ENCODE measurements at regions not wholly inside any gene's neighbourhood (a gene's known extent, or its start where the extent isn't known, plus 50 kb on each side); places are given as distances from the start of the nearest gene placed in this dataset.

DNA sequence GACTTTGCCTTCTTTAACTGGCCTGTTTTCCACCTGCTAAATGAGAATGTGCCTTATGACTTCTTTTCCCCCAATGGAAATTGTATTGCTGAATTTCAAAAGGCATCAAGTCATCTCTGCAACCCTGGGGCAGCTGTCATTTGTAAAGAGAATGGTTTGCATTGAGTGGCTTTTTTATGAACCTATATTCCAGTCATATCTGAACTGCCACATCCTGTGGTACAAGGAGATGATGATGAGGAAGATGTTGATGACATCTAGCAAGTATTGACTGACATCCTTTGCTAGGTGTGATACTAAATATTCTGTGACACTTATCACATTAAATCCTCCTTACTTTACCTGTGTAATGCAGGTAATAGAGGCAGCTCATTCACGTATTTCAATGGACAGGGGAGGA is 88.3 kb upstream of the KIAA1217 start:
- no peak for DNase-seq (ENCODE audit: low spot score)

DNA sequence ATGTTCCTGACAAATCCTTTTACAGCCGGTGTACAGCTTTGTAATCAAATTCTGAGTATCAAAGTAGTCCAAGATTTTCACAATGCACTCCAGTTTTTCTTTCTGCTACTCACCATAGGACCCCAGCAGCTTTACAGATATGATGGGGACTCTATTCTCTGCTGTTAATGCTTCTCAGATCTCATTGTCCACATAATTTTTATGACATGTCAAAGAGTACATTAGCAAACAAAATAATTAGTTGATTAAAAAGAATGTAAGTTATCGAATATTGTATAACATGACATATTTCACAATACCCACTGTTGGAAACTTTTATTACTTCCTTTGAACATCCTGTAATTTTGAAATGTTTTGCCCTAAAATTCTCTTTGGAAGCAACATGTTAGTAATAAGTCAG is 81.4 kb upstream of the KIAA1217 start:
- DNase-seq (ENCODE audit: low spot score), result no peak

DNA sequence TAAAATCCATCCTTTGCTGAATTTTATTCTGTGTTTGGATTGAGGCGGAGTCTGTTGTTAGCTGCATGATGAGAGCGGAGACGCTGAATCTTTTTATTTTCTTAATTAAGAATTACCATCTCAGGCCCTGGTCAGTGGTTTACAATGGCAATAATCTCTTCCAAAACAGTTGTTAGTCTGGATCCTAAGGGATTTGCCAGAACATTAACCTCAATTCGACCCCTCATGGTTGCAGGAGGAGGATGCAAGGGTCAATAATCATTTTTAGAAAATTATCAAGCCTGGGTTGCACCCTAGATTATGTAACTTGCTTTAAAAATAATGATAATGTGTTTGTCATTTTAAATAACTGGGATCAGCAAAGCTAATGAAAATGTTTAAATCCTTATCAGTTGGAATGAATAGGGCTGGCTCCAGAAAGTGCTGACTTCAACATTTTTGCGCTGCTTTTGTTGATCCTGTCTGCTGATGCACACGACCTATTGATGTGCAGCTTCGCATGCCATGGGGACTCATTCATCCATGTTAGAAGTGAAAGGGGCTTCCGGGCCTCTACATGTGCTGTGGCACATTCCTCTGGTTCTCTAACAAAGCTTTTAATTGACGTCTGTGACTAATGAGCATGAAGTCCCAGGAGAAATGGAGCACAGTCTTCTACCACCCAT is 80.7 kb upstream of the KIAA1217 start:
- no peak for DNase-seq (ENCODE audit: low spot score)

- DNase-seq (ENCODE audit: low spot score), result peak; percentile 29
Measured at GRCh38 chr10:24132741-24133140, 76.2 kb upstream of the KIAA1217 start.

DNA sequence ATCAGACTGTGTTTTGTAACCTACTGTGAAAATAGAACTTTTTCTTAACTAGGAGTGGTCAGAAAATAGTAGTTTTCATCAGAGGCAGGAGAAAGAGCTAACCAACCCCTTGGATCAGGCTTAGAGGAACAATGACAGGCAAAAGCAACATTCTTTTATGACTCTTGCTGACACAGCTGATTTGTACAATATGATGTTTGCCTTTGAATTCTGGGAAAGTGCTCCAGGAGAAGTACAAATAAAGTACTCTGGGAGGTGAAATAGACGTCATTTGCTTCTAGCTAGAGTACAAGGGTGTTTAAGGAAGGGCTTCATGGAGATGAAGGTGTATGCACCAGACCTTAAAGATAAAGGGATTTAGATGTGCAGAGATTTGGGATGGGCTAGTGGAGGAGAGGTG is 75.1 kb upstream of the KIAA1217 start:
- no peak for DNase-seq (ENCODE audit: low spot score)

GRCh38 chr10:24136070-24136469 is 72.9 kb upstream of the KIAA1217 start:
- DNase-seq (ENCODE audit: low spot score), result no peak

- DNase-seq (ENCODE audit: low spot score), result no peak
Measured at GRCh38 chr10:24147321-24147720, 61.6 kb upstream of the KIAA1217 start.

DNA sequence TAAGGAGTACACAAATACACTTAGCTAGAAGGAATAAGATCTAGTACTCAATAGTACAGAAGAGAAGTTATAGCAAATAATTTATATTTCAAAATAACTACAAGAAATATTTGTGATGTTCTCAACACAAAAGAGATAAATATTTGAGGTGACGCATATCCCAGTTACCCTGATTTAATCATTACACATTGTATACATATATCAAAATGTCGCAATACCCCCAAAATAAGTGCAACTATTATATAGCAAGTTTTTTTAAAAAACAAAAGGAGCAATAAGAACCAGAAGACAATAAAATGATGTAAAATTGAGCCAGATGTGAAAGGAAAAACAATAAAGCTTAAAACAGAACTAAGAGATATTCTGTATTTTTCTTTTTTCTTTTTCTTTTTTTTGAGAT is 59.3 kb upstream of the KIAA1217 start:
- no peak for DNase-seq (ENCODE audit: low spot score)

- DNase-seq (ENCODE audit: low spot score), result no peak
Measured at GRCh38 chr10:24150853-24151252, 58.1 kb upstream of the KIAA1217 start.

- DNase-seq (ENCODE audit: low spot score), result no peak
Measured at GRCh38 chr10:24152270-24152669, 56.7 kb upstream of the KIAA1217 start.

- DNase-seq (ENCODE audit: low spot score), result no peak
Measured at GRCh38 chr10:24153031-24153430, 55.9 kb upstream of the KIAA1217 start.

DNA sequence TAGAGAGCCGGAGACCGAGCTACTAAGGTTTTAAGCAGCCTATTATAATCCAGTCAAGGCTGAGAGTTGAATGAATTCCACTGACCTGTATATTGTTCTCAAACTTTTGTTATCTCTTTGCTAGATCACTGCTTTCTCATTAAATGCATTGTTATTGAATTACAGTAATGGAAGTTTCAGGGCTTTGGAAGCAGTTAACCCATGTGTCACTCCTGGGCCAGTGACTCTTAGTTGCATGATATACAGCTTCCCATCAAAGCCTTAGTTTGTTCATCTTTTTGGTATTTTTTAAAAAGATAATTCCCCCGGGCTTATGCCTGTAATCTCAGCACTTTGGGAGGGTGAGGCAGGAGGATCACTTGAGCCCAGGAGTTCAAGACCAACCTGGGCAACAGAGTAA is 55.4 kb upstream of the KIAA1217 start:
- DNase-seq (ENCODE audit: low spot score), result no peak

DNA sequence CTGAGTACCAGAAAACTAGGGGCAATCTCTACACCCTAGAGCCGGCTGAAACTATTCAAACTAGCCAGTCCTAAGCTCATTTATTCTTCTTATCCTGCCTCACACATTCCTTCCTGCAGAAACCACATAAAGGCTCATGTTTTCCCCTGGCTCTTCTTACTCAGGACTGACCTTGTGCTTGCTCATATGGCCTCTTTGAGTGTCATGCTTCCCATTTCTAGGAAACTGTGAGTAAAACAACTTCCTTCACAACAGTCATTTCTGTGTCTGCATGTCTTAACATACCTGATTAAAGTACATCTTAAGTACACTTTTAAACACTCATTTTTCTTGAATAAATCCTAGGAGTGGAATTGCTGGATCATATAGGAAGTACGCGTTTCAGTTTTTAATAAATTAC is 52.3 kb upstream of the KIAA1217 start:
- peak; percentile 8 for DNase-seq (ENCODE audit: low spot score)

DNA sequence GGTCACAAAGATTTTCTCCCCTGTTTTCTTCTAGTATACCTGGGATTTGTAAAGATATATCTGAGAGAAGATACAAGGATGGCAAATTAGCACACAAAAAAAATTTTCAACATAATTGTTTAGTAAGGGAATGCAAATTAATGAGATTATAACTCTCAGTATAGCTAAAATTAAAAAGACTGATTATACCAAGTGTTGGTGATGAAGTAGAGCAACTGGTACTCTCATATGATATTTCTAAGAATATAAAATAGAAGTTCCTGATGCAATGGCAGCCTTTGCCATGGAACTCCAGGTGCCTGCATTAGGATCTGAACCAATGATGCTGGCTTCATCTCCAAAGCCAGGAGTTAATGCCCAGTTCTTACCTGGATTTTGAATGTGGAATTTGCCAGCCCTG is 51.4 kb upstream of the KIAA1217 start:
- DNase-seq (ENCODE audit: low spot score), result no peak

All from RKO (cell line).